H9 (cell line): ENCODE measurements at regions not wholly inside any gene's neighbourhood (a gene's known extent, or its start where the extent isn't known, plus 50 kb on each side); places are given as distances from the start of the nearest gene placed in this dataset.

Experiments used
- DNase-seq: peaks from one replicate; pipeline ENCODE4 v3.0.0-alpha.2; 2017
- H2AFZ ChIP-seq: one replicate; pipeline ENCODE4 v1.6.1; 2013; ENCODE audit warnings: mild to moderate bottlenecking, low read length, control low read depth, moderate library complexity
- H2AK5ac ChIP-seq: 2 replicates; pipeline ENCODE4 v1.6.1; 2013; ENCODE audit warnings: low read length, control low read depth, mixed read lengths; ENCODE audit not compliant: insufficient read length
- H2BK120ac ChIP-seq: one replicate; pipeline ENCODE4 v1.6.1; 2013; ENCODE audit warnings: low read depth, mild to moderate bottlenecking, low read length, control low read depth, inconsistent platforms; ENCODE audit not compliant: poor library complexity, severe bottlenecking
- H2BK12ac ChIP-seq: 2 replicates; pipeline ENCODE4 v1.6.1; 2013; ENCODE audit warnings: low read length, control low read depth, mixed read lengths, low read depth; ENCODE audit not compliant: insufficient read length
- H2BK15ac ChIP-seq: 2 replicates; pipeline ENCODE4 v1.6.1; 2013; ENCODE audit warnings: low read depth, low read length, control low read depth
- H2BK20ac ChIP-seq: one replicate; pipeline ENCODE4 v1.6.1; 2013; ENCODE audit warnings: low read depth, mild to moderate bottlenecking, low read length, control low read depth, inconsistent platforms; ENCODE audit not compliant: poor library complexity, severe bottlenecking
- H2BK5ac ChIP-seq: 2 replicates; pipeline ENCODE4 v1.6.1; 2013; ENCODE audit warnings: low read length, control low read depth, mixed read lengths; ENCODE audit not compliant: insufficient read length
- H3K14ac ChIP-seq: 2 replicates; pipeline ENCODE4 v1.6.1; 2013; ENCODE audit warnings: low read length, control low read depth; ENCODE audit not compliant: insufficient read depth
- H3K18ac ChIP-seq: 2 replicates; pipeline ENCODE4 v1.6.1; 2013; ENCODE audit warnings: low read depth, mild to moderate bottlenecking, mixed read lengths, low read length, control low read depth; ENCODE audit not compliant: insufficient read length
- H3K23ac ChIP-seq: 2 replicates; pipeline ENCODE4 v1.6.1; 2013; ENCODE audit warnings: low read length, control low read depth, mixed read lengths, low read depth; ENCODE audit not compliant: insufficient read length
- H3K23me2 ChIP-seq: 2 replicates; pipeline ENCODE4 v1.6.1; 2013; ENCODE audit warnings: low read depth, mild to moderate bottlenecking, mixed read lengths, low read length, control low read depth; ENCODE audit not compliant: insufficient read length, poor library complexity, severe bottlenecking
- H3K27ac ChIP-seq: 2 replicates; pipeline ENCODE4 v1.5.1; 2013; ENCODE audit warnings: low read length, control low read depth, mixed read lengths, low read depth; ENCODE audit not compliant: insufficient read length
- H3K27me3 ChIP-seq: 2 replicates; pipeline ENCODE4 v1.6.1; 2013; ENCODE audit warnings: low read length, control low read depth, inconsistent platforms; ENCODE audit not compliant: insufficient read depth
- H3K4ac ChIP-seq: 2 replicates; pipeline ENCODE4 v1.6.1; 2013; ENCODE audit warnings: low read depth, mild to moderate bottlenecking, control low read depth, inconsistent platforms, low read length, moderate library complexity
- H3K4me1 ChIP-seq: 2 replicates; pipeline ENCODE4 v1.6.1; 2013; ENCODE audit warnings: low read length, control low read depth, inconsistent platforms; ENCODE audit not compliant: insufficient read depth
- H3K4me2 ChIP-seq: 2 replicates; pipeline ENCODE4 v1.6.1; 2013; ENCODE audit warnings: low read length, control low read depth, mixed read lengths; ENCODE audit not compliant: insufficient read length, insufficient read depth
- H3K56ac ChIP-seq: 2 replicates; pipeline ENCODE4 v1.6.1; 2013; ENCODE audit warnings: low read depth, mild to moderate bottlenecking, mixed read lengths, low read length, control low read depth; ENCODE audit not compliant: insufficient read length
- H3K79me1 ChIP-seq: 2 replicates; pipeline ENCODE4 v1.6.1; 2013; ENCODE audit warnings: low read depth, mild to moderate bottlenecking, moderate library complexity, low read length, control low read depth, inconsistent platforms; ENCODE audit not compliant: insufficient read depth, poor library complexity, severe bottlenecking
- H3K79me2 ChIP-seq: 2 replicates; pipeline ENCODE4 v1.6.1; 2013; ENCODE audit warnings: low read length, control low read depth, inconsistent platforms; ENCODE audit not compliant: insufficient read depth
- H3K9ac ChIP-seq: 2 replicates; pipeline ENCODE4 v1.6.1; 2013; ENCODE audit warnings: low read length, control low read depth, mixed read lengths; ENCODE audit not compliant: insufficient read length; ENCODE audit errors: extremely low read depth
- H3K9me3 ChIP-seq: one replicate; pipeline ENCODE4 v1.6.1; 2013; ENCODE audit warnings: low read depth, low read length, inconsistent platforms; ENCODE audit not compliant: control insufficient read depth
- H3T11ph ChIP-seq: one replicate; pipeline ENCODE4 v1.6.1; 2013; ENCODE audit warnings: mild to moderate bottlenecking, low read length, control low read depth, inconsistent platforms
- H4K20me1 ChIP-seq: one replicate; pipeline ENCODE4 v1.6.1; 2013; ENCODE audit not compliant: control insufficient read depth, insufficient read length, insufficient read depth
- H4K5ac ChIP-seq: 2 replicates; pipeline ENCODE4 v1.6.1; 2013; ENCODE audit warnings: low read depth, mild to moderate bottlenecking, mixed read lengths, low read length, control low read depth; ENCODE audit not compliant: insufficient read length
- H4K8ac ChIP-seq: replicated peaks from 2 replicates; pipeline ENCODE4 v1.6.1; 2013; ENCODE audit warnings: low read length, control low read depth, mixed read lengths, low read depth; ENCODE audit not compliant: insufficient read length
- H4K91ac ChIP-seq: 2 replicates; pipeline ENCODE4 v1.6.1; 2013; ENCODE audit warnings: low read depth, mild to moderate bottlenecking, moderate library complexity, mixed read lengths, low read length, control low read depth; ENCODE audit not compliant: insufficient read length
- H3K27ac Mint-ChIP-seq, 3 experiments: 2 replicates in 2 of 3; 3 replicates in 1 of 3; pipeline ENCODE4 v1.8.0; 2020 to 2021; ENCODE audit warnings: mixed read lengths in 3 of 3, mild to moderate bottlenecking in 1 of 3, moderate library complexity in 1 of 3
- H3K27me3 Mint-ChIP-seq: 2 replicates; pipeline ENCODE4 v1.8.0; 2021; ENCODE audit warnings: low read depth, mild to moderate bottlenecking, moderate library complexity, mixed read lengths
- H3K36me3 Mint-ChIP-seq, 3 experiments: 2 replicates in 2 of 3; 3 replicates in 1 of 3; pipeline ENCODE4 v1.8.0; 2020 to 2021; ENCODE audit warnings: low read depth in 3 of 3, mixed read lengths in 3 of 3; ENCODE audit not compliant: insufficient read depth in 1 of 3
- H3K4me1 Mint-ChIP-seq, 2 experiments: 2 replicates each; pipeline ENCODE4 v1.8.0; 2020; ENCODE audit warnings: mixed read lengths in 2 of 2
- H3K4me3 Mint-ChIP-seq, 2 experiments: 2 replicates in 1 of 2; 3 replicates in 1 of 2; pipeline ENCODE4 v1.8.0; 2020 to 2021; ENCODE audit warnings: mild to moderate bottlenecking in 2 of 2, mixed read lengths in 2 of 2, moderate library complexity in 1 of 2
- H3K9me3 Mint-ChIP-seq, 2 experiments: 2 replicates in 1 of 2; 3 replicates in 1 of 2; pipeline ENCODE4 v1.8.0; 2020; ENCODE audit warnings: mild to moderate bottlenecking in 2 of 2, mixed read lengths in 2 of 2, moderate library complexity in 1 of 2
- CTCF ChIP-seq: fragments of 200-600 bp; sonication (generic); conservative IDR thresholded peaks from 3 replicates; pipeline ENCODE4 v1.8.0; 2021; ENCODE audit warnings: antibody characterized with exemption, mild to moderate bottlenecking
- WGBS: extraction: QIAGEN DNeasy Blood & Tissue Kit; methylation state at CpG from one replicate; pipeline ENCODE4 v1.1.7; 2013; ENCODE audit warnings: missing lambda C conversion rate, low lambda C conversion rate, mixed read lengths; ENCODE audit not compliant: insufficient read length; ENCODE audit errors: extremely low coverage; 5-methylcytosine and 5-hydroxymethylcytosine counted together

- no peak overlapping the region for H2AFZ ChIP-seq
- no peak for TF ChIP-seq CTCF
- H2BK15ac ChIP-seq: no peak overlapping the region
- no peak overlapping the region for H3K56ac ChIP-seq
- H3K4ac ChIP-seq: no peak overlapping the region
- no peaks in the 10 kb centered on the region for H3K9me3 ChIP-seq
- H4K8ac ChIP-seq: no peak overlapping the region
- Mint-ChIP-seq H3K9me3 (peaks cover 3 to 4% of the 10 kb centered on the region in 2 experiments; a peak in 3 of 5 replicates), H3K4me1 (peaks cover 43 to 47% of the 10 kb centered on the region in 2 experiments), H3K27me3 (no peaks in the 10 kb centered on the region), H3K36me3 (peaks cover 0 to 9% (median 1%) of the 10 kb centered on the region in 3 experiments; a peak in 5 of 7 replicates), H3K4me3 (no peak overlapping the region), H3K27ac (peak overlapping the region in 2 of 3 experiments; percentile 45 to 70; a peak in 2 of 7 replicates)
- peaks cover 17% of the 10 kb centered on the region; the same call in 1 of the 2 replicates for H3K4me1 ChIP-seq
- no peak overlapping the region for H4K5ac ChIP-seq
- H3K23ac ChIP-seq: no peak overlapping the region
- H3T11ph ChIP-seq: no peak overlapping the region
- H3K79me2 ChIP-seq: no peaks in the 10 kb centered on the region
- no peaks in the 10 kb centered on the region for H3K79me1 ChIP-seq
- H2BK20ac ChIP-seq: no peak overlapping the region
- no peak overlapping the region for H3K4me2 ChIP-seq
- H3K23me2 ChIP-seq: no peaks in the 10 kb centered on the region
- H2BK120ac ChIP-seq: no peak overlapping the region
- no peaks in the 10 kb centered on the region for H4K20me1 ChIP-seq
- no peak overlapping the region for H3K14ac ChIP-seq
- no peak overlapping the region for H2BK12ac ChIP-seq
- no peaks in the 10 kb centered on the region for H3K27me3 ChIP-seq
- no peak overlapping the region for H4K91ac ChIP-seq
- no peak overlapping the region for H3K27ac ChIP-seq
- H3K9ac ChIP-seq: no peak overlapping the region
- no CpG with 5 or more reads among the region's 2 CpGs for WGBS
- H2AK5ac ChIP-seq: no peak overlapping the region
- H2BK5ac ChIP-seq: no peak overlapping the region
- H3K18ac ChIP-seq: no peak overlapping the region
- no peak for DNase-seq
These were observed 480.2 kb downstream of the HS3ST3B1 start for GRCh38 chr17:14781123-14781522.
